Endothelial cell of umbilical vein (primary cell): ENCODE measurements at regions not wholly inside any gene's neighbourhood (a gene's known extent, or its start where the extent isn't known, plus 50 kb on each side); places are given as distances from the start of the nearest gene placed in this dataset.

Experiments used
- CTCF ChIP-seq, 2 donors: IDR thresholded peaks; 1 replicate in 1 of 2; 2 replicates in 1 of 2; pipeline ENCODE4 v1.5.1; 2011; ENCODE audit warnings: low read length in 2 of 2, mild to moderate bottlenecking in 2 of 2, moderate library complexity in 2 of 2, control low read depth in 1 of 2, inconsistent platforms in 1 of 2, low read depth in 1 of 2; ENCODE audit not compliant: insufficient read depth in 1 of 2; ENCODE audit errors: extremely low read depth in 1 of 2
- EZH2 ChIP-seq: IDR thresholded peaks from 2 replicates; pipeline ENCODE4 v1.6.1; 2012; ENCODE audit warnings: borderline replicate concordance, low read depth, mild to moderate bottlenecking, moderate library complexity, low read length, inconsistent platforms; ENCODE audit not compliant: severe bottlenecking
- FOS ChIP-seq: IDR thresholded peaks from 2 replicates; pipeline ENCODE4 v1.6.1; 2011; ENCODE audit warnings: mild to moderate bottlenecking, low read length, moderate library complexity, borderline replicate concordance; ENCODE audit not compliant: insufficient read depth
- POLR2A ChIP-seq: IDR thresholded peaks from 2 replicates; pipeline ENCODE4 v1.6.1; 2012; ENCODE audit warnings: low read depth, mild to moderate bottlenecking, control low read depth, low read length
- POLR2AphosphoS5 ChIP-seq: IDR thresholded peaks from 2 replicates; pipeline ENCODE4 v1.6.1; 2012; ENCODE audit warnings: low read depth, mild to moderate bottlenecking, control low read depth, low read length, moderate library complexity; ENCODE audit not compliant: insufficient read depth
- TF ChIP-seq, protein P1 (sequence below): IDR thresholded peaks from 2 replicates; pipeline ENCODE4 v1.6.1; 2011; ENCODE audit not compliant: insufficient read depth, insufficient read length

- TF ChIP-seq POLR2A (no peak), CTCF (IDR thresholded peaks at IDR 0.05; ENCODE audit: extremely low read depth in 1 of 2, insufficient read depth in 1 of 2, low read depth in 1 of 2, low read length in 2 of 2) (no peak), POLR2AphosphoS5 (no peak), EZH2 (no peak), FOS (no peak)
- TF ChIP-seq, protein P1, sequence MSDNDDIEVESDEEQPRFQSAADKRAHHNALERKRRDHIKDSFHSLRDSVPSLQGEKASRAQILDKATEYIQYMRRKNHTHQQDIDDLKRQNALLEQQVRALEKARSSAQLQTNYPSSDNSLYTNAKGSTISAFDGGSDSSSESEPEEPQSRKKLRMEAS, result no peak
Observed at GRCh38 chr2:104049438-104049837, 804.5 kb upstream of the POU3F3 start.
